ENCODE measurements at regions not wholly inside any gene's neighbourhood (a gene's known extent, or its start where the extent isn't known, plus 50 kb on each side); places are given as distances from the start of the nearest gene placed in this dataset.
"Not testable (repeated sequence)": the region's sequence is repeated elsewhere in the genome, so short reads cannot be mapped to it uniquely, and the experiment has no call there.

DNA sequence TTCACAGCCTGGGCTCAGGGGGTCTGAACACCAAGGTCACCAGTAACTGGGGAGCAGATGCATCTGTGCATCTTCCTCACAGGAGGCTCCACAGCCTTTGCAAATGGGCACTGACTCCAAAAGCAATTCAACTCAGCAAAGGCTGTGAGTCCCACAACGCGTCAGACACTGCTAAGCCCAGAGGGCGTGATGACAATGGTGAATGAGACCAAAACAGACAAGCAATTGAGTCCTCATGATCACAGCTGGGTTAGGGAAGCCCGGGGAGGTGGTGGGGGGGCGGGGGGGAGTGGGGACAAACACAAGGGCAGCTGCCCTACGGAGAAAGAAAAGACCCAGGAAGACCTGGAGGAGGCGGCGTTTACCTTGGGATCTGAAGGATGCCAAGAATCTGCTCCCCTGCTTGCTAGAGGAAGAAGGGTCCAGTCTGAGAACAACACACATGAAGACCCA lies 61.6 kb upstream of the RNF32 start:
- no peak for DNase-seq (ENCODE audit: low read depth in 2 of 2)
- TF ChIP-seq, protein P1, sequence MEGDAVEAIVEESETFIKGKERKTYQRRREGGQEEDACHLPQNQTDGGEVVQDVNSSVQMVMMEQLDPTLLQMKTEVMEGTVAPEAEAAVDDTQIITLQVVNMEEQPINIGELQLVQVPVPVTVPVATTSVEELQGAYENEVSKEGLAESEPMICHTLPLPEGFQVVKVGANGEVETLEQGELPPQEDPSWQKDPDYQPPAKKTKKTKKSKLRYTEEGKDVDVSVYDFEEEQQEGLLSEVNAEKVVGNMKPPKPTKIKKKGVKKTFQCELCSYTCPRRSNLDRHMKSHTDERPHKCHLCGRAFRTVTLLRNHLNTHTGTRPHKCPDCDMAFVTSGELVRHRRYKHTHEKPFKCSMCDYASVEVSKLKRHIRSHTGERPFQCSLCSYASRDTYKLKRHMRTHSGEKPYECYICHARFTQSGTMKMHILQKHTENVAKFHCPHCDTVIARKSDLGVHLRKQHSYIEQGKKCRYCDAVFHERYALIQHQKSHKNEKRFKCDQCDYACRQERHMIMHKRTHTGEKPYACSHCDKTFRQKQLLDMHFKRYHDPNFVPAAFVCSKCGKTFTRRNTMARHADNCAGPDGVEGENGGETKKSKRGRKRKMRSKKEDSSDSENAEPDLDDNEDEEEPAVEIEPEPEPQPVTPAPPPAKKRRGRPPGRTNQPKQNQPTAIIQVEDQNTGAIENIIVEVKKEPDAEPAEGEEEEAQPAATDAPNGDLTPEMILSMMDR (IDR thresholded peaks at IDR 0.05; ENCODE audit: low read depth, low read length), result no peak
- no peak overlapping the region for H3K4me3 ChIP-seq (replicated peaks in 1 of 2; ENCODE audit: low read depth in 2 of 2, low read length in 2 of 2)

GRCh38 chr7:156578578-156578940 lies 62.0 kb upstream of the RNF32 start:
- no peak overlapping the region for H3K4me3 ChIP-seq (replicated peaks in 1 of 2; ENCODE audit: low read depth in 2 of 2, low read length in 2 of 2)
- DNase-seq (ENCODE audit: low read depth in 2 of 2), result no peak
- TF ChIP-seq, protein P1 (IDR thresholded peaks at IDR 0.05; ENCODE audit: low read depth, low read length), result no peak

GRCh38 chr7:156577645-156578577 lies 62.7 kb upstream of the RNF32 start:
- no peak for DNase-seq (ENCODE audit: low read depth in 2 of 2)
- TF ChIP-seq, protein P1 (IDR thresholded peaks at IDR 0.05; ENCODE audit: low read depth, low read length), result no peak

DNA sequence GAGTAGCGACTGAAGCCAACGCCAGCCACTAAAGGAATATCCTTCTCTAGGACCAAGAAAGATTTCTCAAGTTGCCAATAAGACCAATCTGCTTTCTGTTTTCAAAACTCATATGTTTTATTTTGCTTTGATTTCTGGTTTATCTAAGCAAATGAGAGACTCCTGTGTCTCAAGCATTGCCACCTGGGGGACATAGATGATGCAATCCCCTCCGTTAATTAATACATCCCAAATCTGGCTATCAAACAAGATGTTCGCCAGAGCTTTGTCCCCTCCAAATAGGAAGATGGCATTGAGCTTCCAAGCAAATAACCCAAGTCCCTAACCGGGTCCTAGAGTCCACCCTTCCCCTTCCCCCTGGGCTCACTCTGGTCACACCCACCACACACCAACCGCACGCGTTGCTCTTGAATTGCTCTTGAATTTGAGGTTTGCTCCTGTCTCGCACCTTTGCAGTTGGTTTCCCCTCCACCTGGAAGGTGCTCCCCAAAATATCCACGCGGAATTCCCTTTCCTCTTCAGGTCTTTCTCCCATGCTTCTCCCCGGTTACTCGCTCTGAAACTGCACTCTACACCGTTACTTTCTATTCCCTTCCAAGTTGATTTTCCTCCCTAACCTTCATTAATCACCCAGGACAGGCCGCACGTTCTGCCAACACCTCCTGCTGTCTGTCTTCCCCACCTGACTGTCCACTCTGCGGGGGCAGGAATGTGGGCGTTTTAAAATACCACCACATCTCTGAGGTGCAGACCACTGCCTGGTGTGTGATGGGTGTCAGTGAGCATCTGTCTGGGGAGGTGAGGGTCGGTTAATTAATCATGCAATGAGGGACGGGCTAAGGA lies 64.1 kb upstream of the RNF32 start:
- TF ChIP-seq, protein P1 (IDR thresholded peaks at IDR 0.05; ENCODE audit: low read depth, low read length), result no peak
- H3K4me3 ChIP-seq (replicated peaks in 1 of 2; ENCODE audit: low read depth in 2 of 2, low read length in 2 of 2), result no peak overlapping the region
- no peak for DNase-seq (ENCODE audit: low read depth in 2 of 2)

More at GRCh38 chr7:156577645-156578577, 62.7 kb upstream of the RNF32 start:
- H3K4me3 ChIP-seq (replicated peaks in 1 of 2; ENCODE audit: low read depth in 2 of 2, low read length in 2 of 2), result no peak overlapping the region

GRCh38 chr7:156568258-156568657 lies 72.3 kb upstream of the RNF32 start:
- TF ChIP-seq, protein P1 (IDR thresholded peaks at IDR 0.05; ENCODE audit: low read depth, low read length), result no peak
- no peak overlapping the region for H3K4me3 ChIP-seq (replicated peaks in 1 of 2; ENCODE audit: low read depth in 2 of 2, low read length in 2 of 2)
- no peak for DNase-seq (ENCODE audit: low read depth in 2 of 2)

- TF ChIP-seq, protein P1 (IDR thresholded peaks at IDR 0.05; ENCODE audit: low read depth, low read length), result no peak
- DNase-seq (ENCODE audit: low read depth in 2 of 2), result no peak
- H3K4me3 ChIP-seq (replicated peaks in 1 of 2; ENCODE audit: low read depth in 2 of 2, low read length in 2 of 2), result no peak overlapping the region
These were observed 73.6 kb upstream of the RNF32 start for GRCh38 chr7:156566812-156567549.

DNA sequence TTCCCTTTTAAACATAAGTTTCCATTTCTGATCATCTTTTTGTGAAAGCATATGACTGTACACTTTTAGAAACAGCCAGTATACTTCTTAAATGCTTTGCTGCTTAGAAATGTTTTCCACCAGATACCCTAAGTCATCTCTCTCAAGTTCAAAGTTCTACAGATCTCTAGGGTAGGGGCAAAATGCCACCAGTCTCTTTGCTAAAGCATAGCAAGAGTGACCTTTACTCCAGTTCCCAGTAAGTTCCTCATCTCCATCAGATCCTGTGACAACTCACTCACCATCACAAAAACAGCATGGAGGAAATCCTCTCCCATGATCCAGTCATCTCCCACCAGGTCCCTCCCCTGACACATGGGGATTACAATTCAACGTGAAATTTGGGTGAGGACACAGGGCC lies 75.6 kb upstream of the RNF32 start:
- not testable (repeated sequence) for DNase-seq (ENCODE audit: low read depth in 2 of 2); H3K4me3 ChIP-seq (replicated peaks in 1 of 2; ENCODE audit: low read depth in 2 of 2, low read length in 2 of 2)
